ENCODE measurements at regions not wholly inside any gene's neighbourhood (a gene's known extent, or its start where the extent isn't known, plus 50 kb on each side); places are given as distances from the start of the nearest gene placed in this dataset.
"Not testable (repeated sequence)": the region's sequence is repeated elsewhere in the genome, so short reads cannot be mapped to it uniquely, and the experiment has no call there.

GRCh38 chr6:12622566-12622965 lies 94.0 kb upstream of the PHACTR1 start:
- no peak for DNase-seq (ENCODE audit: low spot score)
- intact Hi-C loops (cut with DNase I), result no loop called here

DNA sequence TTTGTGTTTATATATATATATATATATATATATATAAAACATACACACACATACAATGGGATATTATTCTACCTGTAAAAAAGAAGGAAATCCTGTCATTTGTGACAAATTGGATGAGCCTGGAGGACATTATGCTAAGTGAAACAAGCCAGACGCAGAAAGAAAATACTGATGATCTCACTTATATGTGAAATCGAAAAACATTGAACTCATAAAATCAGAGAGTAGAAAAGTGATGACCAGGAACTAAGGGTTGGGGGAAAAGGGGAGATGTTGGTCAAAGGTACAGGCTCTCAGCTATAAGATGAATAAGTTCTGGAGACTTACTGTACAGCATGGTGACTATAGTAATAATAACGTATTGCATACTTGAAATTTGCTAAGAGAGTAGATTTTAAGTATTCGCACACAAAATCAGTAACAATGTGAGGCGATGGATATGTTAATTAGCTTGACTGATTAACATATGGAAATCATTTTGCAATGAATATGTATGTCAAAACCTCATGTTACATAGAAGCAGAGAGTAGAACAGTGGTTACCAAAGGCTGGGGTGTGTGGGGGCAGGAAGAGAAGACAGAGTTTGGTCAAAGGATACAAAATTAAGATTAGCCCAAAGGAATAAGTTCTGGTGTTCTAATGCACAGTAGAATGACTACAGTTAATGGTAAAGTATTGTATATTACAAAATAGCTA lies 92.3 kb upstream of the PHACTR1 start:
- no peak for DNase-seq (ENCODE audit: low spot score)
- intact Hi-C loops (cut with DNase I), result no loop called here

DNA sequence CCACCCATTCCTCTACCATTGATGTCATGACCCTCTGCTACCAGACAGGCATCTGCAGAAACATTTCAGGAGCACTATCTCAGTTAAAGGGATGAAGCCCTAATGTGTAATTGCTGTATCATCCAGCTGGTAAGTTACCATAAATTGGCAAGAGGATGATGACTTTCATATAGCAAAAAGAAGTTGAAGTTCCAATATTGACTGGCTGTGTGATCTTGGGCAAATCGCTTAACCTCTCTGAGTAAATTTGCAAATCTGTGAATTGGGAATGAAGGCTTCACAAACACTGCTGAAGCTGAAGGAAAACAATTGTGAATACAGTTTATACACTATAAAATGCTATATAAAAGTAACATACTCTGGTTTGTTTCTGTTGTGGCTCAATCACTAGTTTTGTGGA lies 89.5 kb upstream of the PHACTR1 start:
- intact Hi-C loops (cut with DNase I), result no loop called here
- no peak for DNase-seq (ENCODE audit: low spot score)

- intact Hi-C loops (cut with DNase I), result no loop called here
Observed at GRCh38 chr6:12628327-12628726, 88.2 kb upstream of the PHACTR1 start.

DNA sequence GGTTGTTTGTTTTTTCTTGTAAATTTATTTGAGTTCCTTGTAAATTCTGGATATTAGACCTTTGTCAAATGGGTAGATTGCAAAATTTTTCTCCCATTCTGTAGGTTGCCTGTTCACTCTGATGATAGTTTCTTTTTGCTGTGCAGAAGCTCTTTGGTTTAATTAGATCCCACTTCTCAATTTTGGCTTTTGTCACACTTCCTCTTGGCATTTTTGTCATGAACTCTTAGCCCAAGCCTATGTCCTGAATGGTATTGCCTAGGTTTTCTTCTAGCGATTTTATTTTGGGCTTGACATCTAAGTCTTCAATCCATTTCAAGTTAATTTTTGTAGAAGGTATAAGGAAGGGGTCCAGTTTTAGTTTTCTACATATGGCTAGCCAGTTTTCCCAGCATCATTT lies 82.8 kb upstream of the PHACTR1 start:
- intact Hi-C loops (cut with DNase I), result loop anchor here (10.0 kb wide), 1 partner anchor 261 kb away; no protein-coding TSS in a partner anchor
- not testable (repeated sequence) for DNase-seq (ENCODE audit: low spot score)

More at GRCh38 chr6:12628327-12628726, 88.2 kb upstream of the PHACTR1 start:
- DNase-seq (ENCODE audit: low spot score), result no peak

GRCh38 chr6:12635375-12635774 lies 81.2 kb upstream of the PHACTR1 start:
- intact Hi-C loops (cut with DNase I), result loop anchor here (10.0 kb wide), 1 partner anchor 259 kb away; no protein-coding TSS in a partner anchor
- no peak for DNase-seq (ENCODE audit: low spot score)

GRCh38 chr6:12635813-12636212 lies 80.8 kb upstream of the PHACTR1 start:
- DNase-seq (ENCODE audit: low spot score), result no peak

GRCh38 chr6:12636336-12636735 lies 80.2 kb upstream of the PHACTR1 start:
- intact Hi-C loops (cut with DNase I), result loop anchor here (10.0 kb wide), 1 partner anchor 258 kb away; no protein-coding TSS in a partner anchor
- no peak for DNase-seq (ENCODE audit: low spot score)

More at GRCh38 chr6:12635813-12636212, 80.8 kb upstream of the PHACTR1 start:
- intact Hi-C loops (cut with DNase I), result loop anchor here (10.0 kb wide), 1 partner anchor 259 kb away; no protein-coding TSS in a partner anchor

DNA sequence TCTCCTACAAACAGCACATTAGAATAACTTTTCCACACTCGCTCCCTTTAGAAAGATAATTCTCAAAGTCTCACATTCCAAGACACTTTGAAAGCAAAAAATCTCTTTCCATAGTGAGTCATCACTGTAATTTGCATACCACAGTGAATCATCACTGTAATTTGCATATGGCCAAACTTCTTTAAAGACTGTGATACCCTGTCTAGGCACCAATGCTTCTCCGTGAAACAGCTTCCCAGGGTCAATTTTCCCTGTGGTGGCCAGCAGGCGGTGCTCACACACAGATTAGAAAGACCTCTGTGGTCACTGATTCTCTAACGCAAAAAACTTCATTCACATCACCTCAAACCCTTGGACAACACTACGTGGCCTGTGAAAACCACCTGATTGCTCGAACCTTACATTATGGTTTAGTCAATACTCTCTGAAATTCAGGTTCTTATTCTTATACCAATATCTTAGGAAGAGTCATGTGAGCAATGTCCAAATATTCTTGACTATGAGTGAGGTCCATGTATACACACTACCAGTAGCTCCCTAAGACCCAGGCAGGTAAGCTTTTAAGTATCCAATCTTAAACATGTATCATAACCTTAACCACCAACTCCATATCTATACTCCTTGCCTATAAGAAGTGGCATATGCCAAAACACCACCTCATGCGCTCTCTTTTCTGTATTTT lies 78.5 kb upstream of the PHACTR1 start:
- intact Hi-C loops (cut with DNase I), result loop anchor here (10.0 kb wide), 1 partner anchor 257 kb away; no protein-coding TSS in a partner anchor
- peak; percentile 78 for DNase-seq (ENCODE audit: low spot score)

DNA sequence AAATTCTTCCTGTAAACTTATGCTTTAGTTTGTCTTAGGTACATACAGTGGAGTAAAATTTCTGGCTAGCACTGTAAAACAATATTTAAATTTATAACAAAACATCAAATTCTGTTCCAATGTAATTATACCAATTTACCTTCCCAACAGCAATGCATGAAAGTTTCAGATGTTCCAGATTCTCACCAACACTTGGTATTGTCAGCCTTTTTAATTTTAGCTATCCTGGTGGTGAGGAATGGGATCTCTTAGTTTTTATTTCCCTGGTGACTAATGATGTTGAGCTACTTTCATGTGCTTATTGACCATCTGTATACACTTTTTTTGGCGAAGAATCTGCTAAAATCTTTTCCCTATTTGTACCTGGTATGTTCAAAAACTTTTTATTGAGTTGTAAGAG lies 76.1 kb upstream of the PHACTR1 start:
- DNase-seq (ENCODE audit: low spot score), result no peak
- intact Hi-C loops (cut with DNase I), result no loop called here

DNA sequence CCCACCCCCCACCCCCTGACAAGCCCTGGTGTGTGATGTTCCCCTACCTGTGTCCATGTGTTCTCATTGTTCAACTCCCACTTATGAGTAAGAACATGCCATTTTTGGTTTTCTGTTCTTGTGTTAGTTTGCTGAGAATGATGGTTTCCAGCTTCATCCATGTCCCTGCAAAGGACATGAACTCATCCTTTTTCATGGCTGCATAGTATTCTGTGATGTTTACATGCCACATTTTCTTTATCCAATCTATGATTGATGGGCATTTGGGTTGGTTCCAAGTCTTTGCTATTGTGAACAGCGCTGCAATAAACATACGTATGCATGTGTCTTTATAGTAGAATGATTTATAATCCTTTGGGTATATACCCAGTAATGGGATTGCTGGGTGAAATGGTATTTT lies 74.8 kb upstream of the PHACTR1 start:
- DNase-seq (ENCODE audit: low spot score); intact Hi-C loops (cut with DNase I): not testable (repeated sequence)

- DNase-seq (ENCODE audit: low spot score), result no peak
- intact Hi-C loops (cut with DNase I), result no loop called here
Observed at GRCh38 chr6:12645941-12646340, 70.6 kb upstream of the PHACTR1 start.

GRCh38 chr6:12648171-12648570 lies 68.4 kb upstream of the PHACTR1 start:
- DNase-seq (ENCODE audit: low spot score), result no peak
- intact Hi-C loops (cut with DNase I), result no loop called here

GRCh38 chr6:12649325-12649724 lies 67.2 kb upstream of the PHACTR1 start:
- DNase-seq (ENCODE audit: low spot score), result no peak
- intact Hi-C loops (cut with DNase I), result no loop called here

GRCh38 chr6:12653486-12653885 lies 63.1 kb upstream of the PHACTR1 start:
- DNase-seq (ENCODE audit: low spot score), result no peak
- intact Hi-C loops (cut with DNase I), result no loop called here

- no peak for DNase-seq (ENCODE audit: low spot score)
- intact Hi-C loops (cut with DNase I), result no loop called here
Observed at GRCh38 chr6:12654107-12654506, 62.5 kb upstream of the PHACTR1 start.

DNA sequence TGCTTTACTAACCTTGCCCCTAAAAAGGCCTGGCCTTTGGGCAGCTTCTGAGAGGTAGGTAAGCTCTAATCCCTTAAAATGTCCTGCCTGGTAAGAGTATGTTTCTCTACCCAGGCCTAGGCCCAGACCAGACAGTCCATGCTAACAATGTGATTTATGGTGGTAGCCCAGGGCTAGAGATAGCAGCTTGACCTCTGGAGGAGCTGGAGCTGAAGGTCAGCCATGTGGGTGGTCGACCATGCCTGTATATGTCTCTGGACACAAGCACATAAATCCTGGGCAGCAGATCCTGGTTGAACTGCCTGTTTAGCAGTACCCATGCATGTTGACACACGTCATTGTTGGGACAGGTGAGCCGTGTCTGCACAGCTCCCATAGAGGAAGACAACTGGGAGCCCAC lies 62.1 kb upstream of the PHACTR1 start:
- intact Hi-C loops (cut with DNase I), result no loop called here
- no peak for DNase-seq (ENCODE audit: low spot score)

- intact Hi-C loops (cut with DNase I), result no loop called here
- no peak for DNase-seq (ENCODE audit: low spot score)
Observed at GRCh38 chr6:12656906-12657305, 59.7 kb upstream of the PHACTR1 start.

- intact Hi-C loops (cut with DNase I), result no loop called here
- no peak for DNase-seq (ENCODE audit: low spot score)
Observed at GRCh38 chr6:12657884-12658283, 58.7 kb upstream of the PHACTR1 start.

GRCh38 chr6:12661432-12662089 lies 55.0 kb upstream of the PHACTR1 start:
- DNase-seq (ENCODE audit: low spot score), result no peak
- intact Hi-C loops (cut with DNase I), result no loop called here

Data from cardiac septum (tissue), 1 donor.